Peyer's patch (tissue), 4 donors: ENCODE measurements at regions not wholly inside any gene's neighbourhood (a gene's known extent, or its start where the extent isn't known, plus 50 kb on each side); places are given as distances from the start of the nearest gene placed in this dataset.

Experiments
- DNase-seq, 3 donors: peaks; one replicate each; pipeline ENCODE4 v3.0.0-alpha.2; 2017 to 2019
- H3K27ac ChIP-seq, 4 donors: fragments of 200-600 bp; sonication (generic); one replicate each; pipeline ENCODE4 v1.5.1; 2016 to 2019
- H3K27me3 ChIP-seq, 2 donors: fragments of 200-600 bp; sonication (generic); one replicate each; pipeline ENCODE4 v1.5.1; 2019
- H3K36me3 ChIP-seq, 3 donors: fragments of 200-600 bp; sonication (generic); one replicate each; pipeline ENCODE4 v1.5.1; 2016 to 2019
- H3K4me1 ChIP-seq, 4 donors: fragments of 200-600 bp; sonication (generic); one replicate each; pipeline ENCODE4 v1.5.1; 2016 to 2019
- H3K4me3 ChIP-seq, 4 donors: fragments of 200-600 bp; sonication (generic); 1 replicate in 3 of 4; 2 replicates in 1 of 4; pipeline ENCODE4 v1.5.1; 2016 to 2019; ENCODE audit warnings: mild to moderate bottlenecking in 1 of 4
- H3K9me3 ChIP-seq, 4 donors: fragments of 200-600 bp; sonication (generic); one replicate each; pipeline ENCODE4 v1.5.1; 2016 to 2019; ENCODE audit warnings: mild to moderate bottlenecking in 1 of 4
- CTCF ChIP-seq, 6 experiments: fragments of 450-650 bp in 4 of 6; fragments of 200-600 bp in 2 of 6; sonication (generic) in 1 of 6; IDR thresholded peaks; one replicate each; pipeline ENCODE4 v1.5.1; 2017 to 2019; ENCODE audit warnings: antibody characterized with exemption in 6 of 6, mild to moderate bottlenecking in 3 of 6, moderate library complexity in 1 of 6
- POLR2A ChIP-seq, 2 donors: fragments of 450-650 bp; IDR thresholded peaks; one replicate each; pipeline ENCODE4 v1.5.1; 2017; ENCODE audit warnings: antibody characterized with exemption in 2 of 2, mild to moderate bottlenecking in 2 of 2, moderate library complexity in 2 of 2

GRCh38 chr12:91958816-91959215 lies 186.8 kb downstream of the BTG1 start:
- Histone ChIP-seq H3K27ac (no peak overlapping the region), H3K4me3 (no peak overlapping the region), H3K9me3 (no peaks in the 10 kb centered on the region), H3K4me1 (no peaks in the 10 kb centered on the region), H3K36me3 (no peaks in the 10 kb centered on the region), H3K27me3 (no peaks in the 10 kb centered on the region)
- DNase-seq = no peak
- no peak for TF ChIP-seq POLR2A (IDR thresholded peaks at IDR 0.05)
- no peak for TF ChIP-seq CTCF (IDR thresholded peaks at IDR 0.05)

- no peaks in the 10 kb centered on the region for H3K4me1 ChIP-seq
- no peak overlapping the region for H3K4me3 ChIP-seq
- no peak for TF ChIP-seq POLR2A (IDR thresholded peaks at IDR 0.05)
- no peak for TF ChIP-seq CTCF (IDR thresholded peaks at IDR 0.05)
- H3K9me3 ChIP-seq = no peaks in the 10 kb centered on the region
- no peaks in the 10 kb centered on the region for H3K27me3 ChIP-seq
- no peaks in the 10 kb centered on the region for H3K36me3 ChIP-seq
- H3K27ac ChIP-seq = no peak overlapping the region
- DNase-seq = no peak
These were observed 190.9 kb downstream of the BTG1 start for GRCh38 chr12:91954747-91955146.

GRCh38 chr12:91954326-91954725 lies 191.3 kb downstream of the BTG1 start:
- no peak for TF ChIP-seq CTCF (IDR thresholded peaks at IDR 0.05)
- no peak for TF ChIP-seq POLR2A (IDR thresholded peaks at IDR 0.05)
- no peak overlapping the region for H3K4me3 ChIP-seq
- H3K27ac ChIP-seq = peak overlapping the region in 1 of 4 donors; percentile 12
- no peaks in the 10 kb centered on the region for H3K27me3 ChIP-seq
- no peaks in the 10 kb centered on the region for H3K36me3 ChIP-seq
- no peaks in the 10 kb centered on the region for H3K4me1 ChIP-seq
- H3K9me3 ChIP-seq = no peaks in the 10 kb centered on the region
- DNase-seq = no peak

- H3K4me1 ChIP-seq = no peaks in the 10 kb centered on the region
- H3K4me3 ChIP-seq = no peak overlapping the region
- no peaks in the 10 kb centered on the region for H3K36me3 ChIP-seq
- DNase-seq = no peak
- no peaks in the 10 kb centered on the region for H3K27me3 ChIP-seq
- no peaks in the 10 kb centered on the region for H3K9me3 ChIP-seq
- TF ChIP-seq CTCF (IDR thresholded peaks at IDR 0.05) (no peak), POLR2A (IDR thresholded peaks at IDR 0.05) (no peak)
- H3K27ac ChIP-seq = peak overlapping the region in 1 of 4 donors; percentile 8
These were observed 192.7 kb downstream of the BTG1 start for GRCh38 chr12:91952916-91953315.

GRCh38 chr12:91951571-91951970 lies 194.1 kb downstream of the BTG1 start:
- Histone ChIP-seq H3K9me3 (no peaks in the 10 kb centered on the region), H3K4me3 (no peak overlapping the region), H3K4me1 (no peaks in the 10 kb centered on the region), H3K36me3 (no peaks in the 10 kb centered on the region), H3K27ac (no peak overlapping the region), H3K27me3 (no peaks in the 10 kb centered on the region)
- no peak for DNase-seq
- TF ChIP-seq CTCF (IDR thresholded peaks at IDR 0.05) (no peak), POLR2A (IDR thresholded peaks at IDR 0.05) (no peak)

- peak in 2 of 3 donors; percentile 49 to 77 for DNase-seq
- peak overlapping the region in 1 of 4 donors; percentile 17 for H3K27ac ChIP-seq
- no peak overlapping the region for H3K4me3 ChIP-seq
- no peaks in the 10 kb centered on the region for H3K36me3 ChIP-seq
- H3K27me3 ChIP-seq = no peaks in the 10 kb centered on the region
- H3K9me3 ChIP-seq = no peaks in the 10 kb centered on the region
- H3K4me1 ChIP-seq = no peaks in the 10 kb centered on the region
- TF ChIP-seq CTCF (IDR thresholded peaks at IDR 0.05) (no peak), POLR2A (IDR thresholded peaks at IDR 0.05) (no peak)
These were observed 197.1 kb downstream of the BTG1 start for GRCh38 chr12:91948504-91948903.
